Peyer's patch (tissue), 4 donors: ENCODE measurements at regions not wholly inside any gene's neighbourhood (a gene's known extent, or its start where the extent isn't known, plus 50 kb on each side); places are given as distances from the start of the nearest gene placed in this dataset.

Experiments
- POLR2A ChIP-seq, 2 donors: fragments of 450-650 bp; IDR thresholded peaks; one replicate each; pipeline ENCODE4 v1.5.1; 2017; ENCODE audit warnings: antibody characterized with exemption in 2 of 2, mild to moderate bottlenecking in 2 of 2, moderate library complexity in 2 of 2
- TF ChIP-seq, protein P1 (sequence below), 6 experiments: fragments of 450-650 bp in 4 of 6; fragments of 200-600 bp in 2 of 6; sonication (generic) in 1 of 6; IDR thresholded peaks; one replicate each; pipeline ENCODE4 v1.5.1; 2017 to 2019; ENCODE audit warnings: antibody characterized with exemption in 6 of 6, mild to moderate bottlenecking in 3 of 6, moderate library complexity in 1 of 6

DNA sequence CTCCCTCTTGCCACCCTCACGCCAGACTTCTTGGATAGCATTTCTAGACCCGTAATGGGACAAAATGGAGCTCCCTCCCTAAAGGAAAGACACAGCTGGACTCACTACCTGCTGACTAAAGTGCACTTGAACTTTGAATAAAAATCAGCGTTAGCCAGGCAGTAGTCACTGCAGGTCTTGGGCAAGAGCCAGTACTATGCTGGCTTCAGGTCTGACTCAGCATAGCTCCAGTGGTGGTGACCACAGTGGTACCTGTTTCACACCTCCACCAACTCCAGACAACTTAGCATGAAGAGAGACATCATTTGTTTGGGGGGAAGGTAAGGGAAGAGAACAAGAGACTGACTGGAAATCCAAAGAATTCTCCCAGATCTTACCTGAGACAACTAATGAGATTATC, 906.8 kb downstream of the GRIK2 start:
- TF ChIP-seq, protein P1, sequence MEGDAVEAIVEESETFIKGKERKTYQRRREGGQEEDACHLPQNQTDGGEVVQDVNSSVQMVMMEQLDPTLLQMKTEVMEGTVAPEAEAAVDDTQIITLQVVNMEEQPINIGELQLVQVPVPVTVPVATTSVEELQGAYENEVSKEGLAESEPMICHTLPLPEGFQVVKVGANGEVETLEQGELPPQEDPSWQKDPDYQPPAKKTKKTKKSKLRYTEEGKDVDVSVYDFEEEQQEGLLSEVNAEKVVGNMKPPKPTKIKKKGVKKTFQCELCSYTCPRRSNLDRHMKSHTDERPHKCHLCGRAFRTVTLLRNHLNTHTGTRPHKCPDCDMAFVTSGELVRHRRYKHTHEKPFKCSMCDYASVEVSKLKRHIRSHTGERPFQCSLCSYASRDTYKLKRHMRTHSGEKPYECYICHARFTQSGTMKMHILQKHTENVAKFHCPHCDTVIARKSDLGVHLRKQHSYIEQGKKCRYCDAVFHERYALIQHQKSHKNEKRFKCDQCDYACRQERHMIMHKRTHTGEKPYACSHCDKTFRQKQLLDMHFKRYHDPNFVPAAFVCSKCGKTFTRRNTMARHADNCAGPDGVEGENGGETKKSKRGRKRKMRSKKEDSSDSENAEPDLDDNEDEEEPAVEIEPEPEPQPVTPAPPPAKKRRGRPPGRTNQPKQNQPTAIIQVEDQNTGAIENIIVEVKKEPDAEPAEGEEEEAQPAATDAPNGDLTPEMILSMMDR (IDR thresholded peaks at IDR 0.05) = no peak
- TF ChIP-seq POLR2A (IDR thresholded peaks at IDR 0.05) = no peak
